ENCODE measurements at regions not wholly inside any gene's neighbourhood (a gene's known extent, or its start where the extent isn't known, plus 50 kb on each side); places are given as distances from the start of the nearest gene placed in this dataset.

- ATAC-seq, result no peak
- intact Hi-C loops (cut with DNase I), result no loop called here
- no peak for DNase-seq
- H3K27me3 ChIP-seq, result no peaks in the 10 kb centered on the region
- no peaks in the 10 kb centered on the region for H3K9me3 ChIP-seq
- no peak for TF ChIP-seq POLR2A (IDR thresholded peaks at IDR 0.05)
- no peak for TF ChIP-seq CTCF (IDR thresholded peaks at IDR 0.05)
- H3K27ac ChIP-seq, result no peak overlapping the region
- no peak overlapping the region for H3K4me3 ChIP-seq
- no peaks in the 10 kb centered on the region for H3K36me3 ChIP-seq
- H3K4me1 ChIP-seq, result peaks cover 0 to 18% (median 3%) of the 10 kb centered on the region in 4 donors
- 86% methylated on average over 6 of the region's 11 CpGs for WGBS (ENCODE audit: insufficient coverage, low coverage, low lambda C conversion rate, missing lambda C conversion rate)
Observed at GRCh38 chr21:29233611-29234540, 64.8 kb upstream of the BACH1 start.

- intact Hi-C loops (cut with DNase I), result no loop called here
- Histone ChIP-seq H3K27me3 (no peaks in the 10 kb centered on the region), H3K9me3 (no peaks in the 10 kb centered on the region), H3K36me3 (no peaks in the 10 kb centered on the region), H3K4me3 (no peak overlapping the region), H3K4me1 (peaks cover 0 to 18% (median 3%) of the 10 kb centered on the region in 4 donors), H3K27ac (no peak overlapping the region)
- 58% methylated on average over 4 of the region's 4 CpGs for WGBS (ENCODE audit: insufficient coverage, low coverage, low lambda C conversion rate, missing lambda C conversion rate)
- DNase-seq, result no peak
- TF ChIP-seq CTCF (IDR thresholded peaks at IDR 0.05), result no peak
- no peak for TF ChIP-seq POLR2A (IDR thresholded peaks at IDR 0.05)
- peak in 2 of 4 donors; percentile 10 to 42 for ATAC-seq
Observed at GRCh38 chr21:29235714-29236197, 63.0 kb upstream of the BACH1 start.

- Histone ChIP-seq H3K4me3 (no peak overlapping the region), H3K27me3 (no peaks in the 10 kb centered on the region), H3K36me3 (no peaks in the 10 kb centered on the region), H3K4me1 (peaks cover 0 to 18% (median 3%) of the 10 kb centered on the region in 4 donors), H3K9me3 (no peaks in the 10 kb centered on the region), H3K27ac (no peak overlapping the region)
- intact Hi-C loops (cut with DNase I), result no loop called here
- TF ChIP-seq CTCF (IDR thresholded peaks at IDR 0.05), result no peak
- no peak for TF ChIP-seq POLR2A (IDR thresholded peaks at IDR 0.05)
- DNase-seq (no peak), ATAC-seq (peak in 2 of 4 donors; percentile 9 to 18)
- WGBS (ENCODE audit: insufficient coverage, low coverage, low lambda C conversion rate, missing lambda C conversion rate), result 33% methylated on average over 2 of the region's 2 CpGs
Observed at GRCh38 chr21:29236201-29236600, 62.5 kb upstream of the BACH1 start.

GRCh38 chr21:29237110-29238052 lies 61.3 kb upstream of the BACH1 start:
- Histone ChIP-seq H3K36me3 (no peaks in the 10 kb centered on the region), H3K27me3 (no peaks in the 10 kb centered on the region), H3K9me3 (no peaks in the 10 kb centered on the region), H3K4me3 (no peak overlapping the region), H3K4me1 (peaks cover 0 to 18% (median 3%) of the 10 kb centered on the region in 4 donors), H3K27ac (peak overlapping the region in 1 of 3 donors; percentile 32)
- 76% methylated on average over 3 of the region's 3 CpGs for WGBS (ENCODE audit: insufficient coverage, low coverage, low lambda C conversion rate, missing lambda C conversion rate)
- intact Hi-C loops (cut with DNase I), result no loop called here
- ATAC-seq (peak in 3 of 4 donors; percentile 23 to 48 (median 43)), DNase-seq (no peak)
- TF ChIP-seq CTCF (IDR thresholded peaks at IDR 0.05), result no peak
- no peak for TF ChIP-seq POLR2A (IDR thresholded peaks at IDR 0.05)

All from right lobe of liver (tissue), 6 donors.